Tibial artery (tissue), 4 donors: ENCODE measurements at regions not wholly inside any gene's neighbourhood (a gene's known extent, or its start where the extent isn't known, plus 50 kb on each side); places are given as distances from the start of the nearest gene placed in this dataset.

ENCODE experiments used
- DNase-seq, 2 donors: peaks; one replicate each; pipeline ENCODE4 v3.0.0-alpha.2; 2019
- H3K27ac ChIP-seq, 2 donors: fragments of 200-600 bp; sonication (generic) in 1 of 2; 1 replicate in 1 of 2; 2 replicates in 1 of 2; pipeline ENCODE4 v1.5.1; 2018 to 2019; ENCODE audit warnings: mild to moderate bottlenecking in 1 of 2
- H3K27me3 ChIP-seq, 2 donors: fragments of 200-600 bp; sonication (generic) in 1 of 2; one replicate each; pipeline versions ENCODE4 v1.5.1 to v1.6.0; 2016 to 2019
- H3K36me3 ChIP-seq, 3 donors: fragments of 200-600 bp; sonication (generic) in 2 of 3; one replicate each; pipeline ENCODE4 v1.5.1; 2016 to 2019; ENCODE audit warnings: mild to moderate bottlenecking in 2 of 3
- H3K4me1 ChIP-seq, 4 donors: fragments of 200-600 bp; sonication (generic) in 2 of 4; 1 replicate in 3 of 4; 2 replicates in 1 of 4; pipeline ENCODE4 v1.5.1; 2016 to 2019
- H3K4me3 ChIP-seq, 2 donors: fragments of 200-600 bp; sonication (generic) in 1 of 2; 1 replicate in 1 of 2; 2 replicates in 1 of 2; pipeline ENCODE4 v1.5.1; 2018 to 2019; ENCODE audit warnings: mild to moderate bottlenecking in 2 of 2
- H3K9me3 ChIP-seq, 3 donors: fragments of 200-600 bp; sonication (generic) in 1 of 3; one replicate each; pipeline ENCODE4 v1.5.1; 2016 to 2019
- intact Hi-C: fragments of 100-400 bp; cut with DNase I; formaldehyde crosslinking; loops from one replicate; pipeline ENCODE4 v1.15.0; 2023; ENCODE audit warnings: low total_unique reads
- TF ChIP-seq, protein P1 (sequence below), 2 experiments: fragments of 200-600 bp in 1 of 2; fragments of 450-650 bp in 1 of 2; IDR thresholded peaks; one replicate each; pipeline ENCODE4 v1.5.1; 2017 to 2019; ENCODE audit warnings: antibody characterized with exemption in 2 of 2, mild to moderate bottlenecking in 1 of 2, moderate library complexity in 1 of 2

DNA sequence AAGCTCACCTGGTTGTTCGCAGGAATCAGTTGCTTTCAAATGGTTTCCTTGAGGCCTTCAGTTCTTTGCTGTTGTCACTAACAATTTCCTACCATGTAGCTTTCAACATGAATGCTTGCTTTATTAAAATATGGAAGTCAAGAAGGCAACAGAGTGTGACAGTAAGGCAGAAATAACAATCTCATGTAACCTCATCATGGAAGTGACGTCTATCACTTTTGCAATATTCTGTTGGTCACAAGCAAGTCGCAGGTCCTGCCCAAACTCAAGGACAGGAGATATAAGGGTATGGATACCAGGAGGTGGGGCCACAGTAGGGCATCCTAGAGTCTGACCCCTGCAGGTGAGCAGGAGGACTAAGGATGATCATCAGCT, 296.8 kb upstream of the ZP4 start:
- no peaks in the 10 kb centered on the region for H3K9me3 ChIP-seq
- intact Hi-C loops: no loop called here
- no peaks in the 10 kb centered on the region for H3K4me1 ChIP-seq
- TF ChIP-seq, protein P1, sequence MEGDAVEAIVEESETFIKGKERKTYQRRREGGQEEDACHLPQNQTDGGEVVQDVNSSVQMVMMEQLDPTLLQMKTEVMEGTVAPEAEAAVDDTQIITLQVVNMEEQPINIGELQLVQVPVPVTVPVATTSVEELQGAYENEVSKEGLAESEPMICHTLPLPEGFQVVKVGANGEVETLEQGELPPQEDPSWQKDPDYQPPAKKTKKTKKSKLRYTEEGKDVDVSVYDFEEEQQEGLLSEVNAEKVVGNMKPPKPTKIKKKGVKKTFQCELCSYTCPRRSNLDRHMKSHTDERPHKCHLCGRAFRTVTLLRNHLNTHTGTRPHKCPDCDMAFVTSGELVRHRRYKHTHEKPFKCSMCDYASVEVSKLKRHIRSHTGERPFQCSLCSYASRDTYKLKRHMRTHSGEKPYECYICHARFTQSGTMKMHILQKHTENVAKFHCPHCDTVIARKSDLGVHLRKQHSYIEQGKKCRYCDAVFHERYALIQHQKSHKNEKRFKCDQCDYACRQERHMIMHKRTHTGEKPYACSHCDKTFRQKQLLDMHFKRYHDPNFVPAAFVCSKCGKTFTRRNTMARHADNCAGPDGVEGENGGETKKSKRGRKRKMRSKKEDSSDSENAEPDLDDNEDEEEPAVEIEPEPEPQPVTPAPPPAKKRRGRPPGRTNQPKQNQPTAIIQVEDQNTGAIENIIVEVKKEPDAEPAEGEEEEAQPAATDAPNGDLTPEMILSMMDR (IDR thresholded peaks at IDR 0.05): no peak
- no peak for DNase-seq
- H3K27me3 ChIP-seq: no peaks in the 10 kb centered on the region
- no peaks in the 10 kb centered on the region for H3K36me3 ChIP-seq
- no peak overlapping the region for H3K4me3 ChIP-seq
- no peak overlapping the region for H3K27ac ChIP-seq

DNA sequence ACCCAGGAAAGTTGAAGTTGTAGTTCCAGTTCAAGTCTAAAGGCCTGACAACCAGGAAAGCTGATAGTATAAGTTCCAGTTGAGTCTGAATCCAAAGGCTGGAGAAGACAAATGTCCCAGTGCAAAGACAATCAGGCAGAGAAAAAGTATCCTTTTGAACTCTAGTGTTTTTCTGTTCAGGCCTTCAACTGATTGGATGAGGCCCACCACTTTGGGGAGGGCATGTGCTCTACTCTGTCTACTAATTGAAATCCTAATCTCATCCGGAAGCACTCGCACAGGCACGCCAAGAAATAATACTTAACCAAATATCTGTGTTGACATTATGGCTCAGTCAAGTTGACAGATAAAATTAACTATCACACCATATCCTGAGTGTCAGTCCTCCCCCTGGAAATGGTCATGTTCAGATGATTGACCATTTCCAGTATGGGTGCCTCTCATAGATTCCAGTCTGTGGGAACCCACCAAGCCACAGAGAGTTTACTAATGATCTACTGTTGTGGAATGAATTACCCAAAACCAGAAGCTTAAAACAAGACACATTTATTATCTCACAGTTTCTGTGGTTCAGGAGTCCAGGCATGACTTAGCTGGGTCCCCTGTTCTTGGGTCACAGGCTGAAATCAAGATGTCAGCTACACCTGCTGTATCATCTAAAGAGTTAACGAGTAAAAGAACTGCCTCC, 296.3 kb upstream of the ZP4 start:
- H3K4me3 ChIP-seq: no peak overlapping the region
- intact Hi-C loops: no loop called here
- no peaks in the 10 kb centered on the region for H3K4me1 ChIP-seq
- no peaks in the 10 kb centered on the region for H3K27me3 ChIP-seq
- TF ChIP-seq, protein P1 (IDR thresholded peaks at IDR 0.05): no peak
- no peaks in the 10 kb centered on the region for H3K36me3 ChIP-seq
- no peak for DNase-seq
- H3K27ac ChIP-seq: no peak overlapping the region
- no peaks in the 10 kb centered on the region for H3K9me3 ChIP-seq

DNA sequence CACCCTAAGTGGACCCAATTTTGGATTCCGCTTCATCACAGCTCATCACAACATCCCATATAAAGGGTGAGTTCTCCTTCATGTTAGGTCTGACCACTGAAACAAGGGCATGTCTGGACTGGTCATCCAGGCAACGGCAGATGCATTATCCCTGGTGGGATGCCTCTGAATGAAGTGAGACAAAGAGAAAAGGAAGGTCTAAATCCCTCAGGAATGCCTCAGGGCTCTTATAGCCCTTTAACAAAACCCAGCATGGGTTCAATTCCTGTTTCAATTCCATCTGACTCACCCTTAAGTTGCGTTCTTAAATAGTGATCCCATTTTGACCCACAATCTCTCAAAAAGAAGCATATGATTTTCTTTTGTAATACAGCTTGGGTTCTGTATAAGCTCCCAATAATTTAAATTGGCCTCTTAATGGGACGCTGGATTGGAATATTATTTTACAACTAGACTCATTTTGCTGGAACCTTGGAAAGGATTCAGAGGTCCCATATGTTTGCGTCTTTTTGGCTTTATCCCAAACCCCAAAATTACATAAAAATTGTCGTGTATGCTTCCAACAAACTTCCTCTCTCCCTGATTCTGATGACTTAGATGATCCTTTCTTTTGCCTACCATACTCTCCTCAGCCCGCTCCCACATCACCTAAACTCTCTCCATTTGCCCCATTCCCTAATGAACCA, 287.4 kb upstream of the ZP4 start:
- no peak overlapping the region for H3K27ac ChIP-seq
- intact Hi-C loops: no loop called here
- no peak overlapping the region for H3K4me3 ChIP-seq
- TF ChIP-seq, protein P1 (IDR thresholded peaks at IDR 0.05): no peak
- H3K4me1 ChIP-seq: no peaks in the 10 kb centered on the region
- no peaks in the 10 kb centered on the region for H3K27me3 ChIP-seq
- H3K36me3 ChIP-seq: no peaks in the 10 kb centered on the region
- DNase-seq: no peak
- no peaks in the 10 kb centered on the region for H3K9me3 ChIP-seq

DNA sequence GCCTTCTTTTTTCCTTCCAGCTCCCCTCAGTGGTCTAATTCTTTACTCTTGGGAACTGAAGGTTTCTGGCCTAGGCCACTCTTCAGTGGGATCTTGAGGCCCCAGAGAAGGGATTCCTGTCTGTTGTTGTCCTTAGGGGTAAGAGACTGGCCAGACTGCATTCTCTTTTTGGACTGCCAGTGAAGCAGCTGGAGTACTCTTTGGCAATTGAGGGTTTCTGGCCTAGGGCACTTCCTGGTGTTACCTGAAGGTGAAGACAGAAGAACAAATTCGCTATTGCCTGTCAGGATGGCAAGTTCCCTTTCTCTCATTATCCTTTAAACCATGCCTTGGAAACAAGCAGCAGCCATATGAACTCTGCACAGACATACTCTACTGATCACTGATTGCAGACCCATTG, 286.6 kb upstream of the ZP4 start:
- DNase-seq: no peak
- Histone ChIP-seq H3K4me1 (no peaks in the 10 kb centered on the region), H3K9me3 (no peaks in the 10 kb centered on the region), H3K36me3 (no peaks in the 10 kb centered on the region), H3K4me3 (no peak overlapping the region), H3K27me3 (no peaks in the 10 kb centered on the region), H3K27ac (no peak overlapping the region)
- intact Hi-C loops: no loop called here
- TF ChIP-seq, protein P1 (IDR thresholded peaks at IDR 0.05): no peak

DNA sequence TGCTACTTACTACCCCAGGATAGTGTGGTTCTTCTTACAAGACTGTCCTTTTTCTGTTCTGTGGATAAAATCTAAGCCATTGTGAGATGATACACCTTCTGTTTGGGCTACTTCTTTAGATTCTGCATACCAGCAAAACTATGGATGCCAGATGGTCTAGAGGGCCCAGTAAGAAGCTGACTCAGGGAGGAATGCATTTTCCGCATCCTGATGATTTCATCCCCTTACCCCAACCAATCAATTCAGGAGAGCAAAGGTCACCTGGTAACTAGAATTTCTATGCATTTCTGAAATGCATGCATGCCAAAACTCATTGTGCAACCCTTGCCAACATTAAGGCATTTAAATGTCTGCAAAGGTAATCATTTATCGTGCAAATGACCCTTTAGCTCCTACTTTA, 285.7 kb upstream of the ZP4 start:
- no peak overlapping the region for H3K27ac ChIP-seq
- intact Hi-C loops: no loop called here
- H3K27me3 ChIP-seq: no peaks in the 10 kb centered on the region
- H3K4me3 ChIP-seq: no peak overlapping the region
- TF ChIP-seq, protein P1 (IDR thresholded peaks at IDR 0.05): no peak
- H3K9me3 ChIP-seq: no peaks in the 10 kb centered on the region
- H3K4me1 ChIP-seq: no peaks in the 10 kb centered on the region
- H3K36me3 ChIP-seq: no peaks in the 10 kb centered on the region
- no peak for DNase-seq
